Lower leg skin (tissue), 3 donors: ENCODE measurements at regions not wholly inside any gene's neighbourhood (a gene's known extent, or its start where the extent isn't known, plus 50 kb on each side); places are given as distances from the start of the nearest gene placed in this dataset.

Experiments used
- CTCF ChIP-seq, 3 donors: fragments of 450-650 bp; IDR thresholded peaks; one replicate each; pipeline ENCODE4 v1.5.1; 2016; ENCODE audit warnings: antibody characterized with exemption in 3 of 3, mild to moderate bottlenecking in 3 of 3, moderate library complexity in 2 of 3
- POLR2A ChIP-seq, 2 donors: fragments of 450-650 bp; IDR thresholded peaks; one replicate each; pipeline ENCODE4 v1.6.1; 2016 to 2017; ENCODE audit warnings: antibody characterized with exemption in 2 of 2, mild to moderate bottlenecking in 1 of 2, moderate library complexity in 1 of 2

GRCh38 chr12:78323226-78323625 is 492.5 kb downstream of the NAV3 start:
- TF ChIP-seq POLR2A (IDR thresholded peaks at IDR 0.05) (no peak), CTCF (IDR thresholded peaks at IDR 0.05) (no peak)
